ENCODE measurements at regions not wholly inside any gene's neighbourhood (a gene's known extent, or its start where the extent isn't known, plus 50 kb on each side); places are given as distances from the start of the nearest gene placed in this dataset.

DNA sequence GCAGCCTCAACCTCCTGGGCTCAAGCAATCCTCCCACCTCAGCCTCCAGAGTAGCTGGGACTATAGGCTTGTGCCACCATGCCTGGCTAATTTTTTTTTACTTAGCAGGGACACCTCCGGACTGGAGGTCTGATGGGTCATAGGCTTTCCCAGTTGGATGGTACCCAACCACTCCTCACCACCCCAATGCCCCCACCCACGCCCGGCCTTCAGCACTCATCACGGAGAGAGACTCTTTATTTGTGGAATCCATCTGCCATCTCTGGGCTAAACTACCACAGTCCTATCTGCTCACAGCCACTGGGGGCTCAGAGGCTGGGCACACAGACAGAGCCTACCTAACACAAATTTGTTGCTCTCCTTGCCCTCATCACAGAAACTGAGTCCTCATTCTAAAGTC lies 58.3 kb upstream of the STXBP1 start:
- Histone ChIP-seq H3K27me3 (no peaks in the 10 kb centered on the region), H3K36me3 (no peaks in the 10 kb centered on the region), H4K20me1 (peaks cover 54% of the 10 kb centered on the region), H3K4me1 (peaks cover 91% of the 10 kb centered on the region), H3K9ac (no peak overlapping the region), H3K4me3 (no peak overlapping the region), H3K4me2 (peak overlapping the region; percentile 89; the same call in 1 of the 2 replicates), H3K9me3 (no peaks in the 10 kb centered on the region), H3K27ac (no peak overlapping the region)
- TF ChIP-seq Cebpa-rat (IDR thresholded peaks at IDR 0.05): no peak

DNA sequence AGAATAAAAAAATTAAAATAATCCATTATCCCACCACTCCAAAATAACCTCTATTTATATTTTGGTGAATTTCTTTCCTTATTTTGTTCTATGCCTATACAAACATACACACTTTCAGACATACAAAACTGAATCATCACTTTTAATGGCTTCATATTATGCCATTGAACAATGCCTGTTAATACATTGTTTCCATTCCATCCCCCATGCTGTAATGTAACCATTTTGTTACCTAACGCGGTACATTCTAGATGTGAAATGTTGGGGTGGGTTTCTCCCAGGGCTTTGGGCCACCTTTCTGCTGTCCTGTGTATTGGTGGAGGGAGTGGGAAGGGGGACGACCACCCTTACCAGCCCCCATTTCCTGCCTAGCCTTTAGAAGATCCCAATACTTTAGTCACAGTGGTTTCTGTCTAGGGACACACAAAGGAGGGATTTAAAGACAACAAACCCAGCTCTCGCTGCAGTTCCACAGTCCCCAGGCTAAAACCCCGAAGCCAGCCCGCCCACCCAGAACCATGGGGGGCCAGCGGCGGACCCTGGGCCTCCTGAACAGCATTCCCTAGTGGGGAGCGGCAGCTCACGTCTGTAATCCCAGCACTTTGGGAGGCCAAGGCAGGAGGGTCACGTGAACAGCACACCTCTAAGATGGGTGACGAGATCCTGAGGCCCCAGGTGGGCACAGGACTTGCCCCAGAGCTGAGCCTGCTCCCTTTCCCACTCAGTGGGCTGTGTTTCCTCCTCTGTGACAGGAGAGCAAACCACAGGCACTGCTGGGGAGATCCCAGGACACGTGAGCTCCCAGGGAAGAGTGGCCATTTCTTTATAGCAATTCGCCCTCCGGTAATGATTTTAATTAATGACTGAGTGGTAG lies 56.9 kb upstream of the STXBP1 start:
- H3K36me3 ChIP-seq: 0 out of 2 replicates have a peak, but pooled peaks cover 9% of the 10 kb centered on the region
- H3K4me2 ChIP-seq: peak overlapping the region; percentile 89
- no peak for TF ChIP-seq Cebpa-rat (IDR thresholded peaks at IDR 0.05)

DNA sequence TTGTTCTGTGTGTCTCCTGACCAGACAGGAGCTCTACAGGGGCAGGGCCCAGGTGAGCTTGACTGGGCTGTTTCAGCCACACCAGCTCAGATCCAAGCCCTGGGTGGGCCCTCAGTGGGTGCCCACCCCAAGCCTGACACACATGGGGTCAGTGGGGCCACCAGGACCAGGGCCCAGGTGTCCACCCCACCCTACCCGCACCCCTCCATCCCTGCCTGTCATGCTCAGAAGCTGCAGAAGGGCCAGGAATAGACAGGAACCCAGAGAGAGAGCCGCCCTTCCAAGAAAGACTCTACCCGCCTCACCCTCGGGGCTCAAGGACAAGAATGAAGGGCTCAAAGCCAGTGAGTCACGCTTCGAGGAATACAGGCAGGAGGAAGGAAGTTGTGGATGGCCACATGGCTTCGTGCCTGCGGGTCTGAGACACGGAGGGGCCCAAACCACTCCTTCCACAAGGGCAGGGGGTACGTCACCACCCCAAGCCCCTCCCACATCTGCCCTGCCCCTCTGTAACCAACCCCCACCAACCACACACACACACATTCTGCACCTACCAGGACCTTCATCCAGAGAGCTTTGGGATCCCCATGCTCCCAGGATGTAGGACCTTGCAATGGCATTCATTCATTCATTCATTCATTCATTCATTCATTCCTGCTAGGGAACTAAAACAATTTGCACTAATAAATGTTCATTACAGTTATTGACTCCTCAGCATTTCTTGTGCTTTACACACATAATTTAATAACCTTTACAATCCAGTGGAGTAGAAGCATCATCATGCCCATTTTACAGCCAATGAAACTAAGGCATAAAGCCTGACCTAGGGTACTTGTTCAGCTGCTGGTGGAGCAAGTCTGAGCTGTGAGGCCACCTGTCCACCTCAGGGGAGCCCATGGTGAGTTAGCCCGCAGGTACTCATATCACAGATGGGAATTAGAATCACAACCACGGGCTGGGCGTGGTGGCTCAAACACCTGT lies 55.9 kb upstream of the STXBP1 start:
- Histone ChIP-seq H3K27ac (peak overlapping the region; percentile 71), H3K4me3 (peak overlapping the region; percentile 44), H3K9ac (peak overlapping the region; percentile 59), H3K4me2 (peak overlapping the region; percentile 89), H3K36me3 (0 out of 2 replicates have a peak, but pooled peaks cover 9% of the 10 kb centered on the region), H4K20me1 (peaks cover 45% of the 10 kb centered on the region), H3K4me1 (peaks cover 90% of the 10 kb centered on the region), H3K9me3 (no peaks in the 10 kb centered on the region), H3K27me3 (no peaks in the 10 kb centered on the region)
- no peak for TF ChIP-seq Cebpa-rat (IDR thresholded peaks at IDR 0.05)

More for the DNA sequence above, 56.9 kb upstream of the STXBP1 start:
- H3K27me3 ChIP-seq: no peaks in the 10 kb centered on the region
- peaks cover 90% of the 10 kb centered on the region for H3K4me1 ChIP-seq
- H3K27ac ChIP-seq: peak overlapping the region; percentile 71
- H4K20me1 ChIP-seq: peaks cover 48% of the 10 kb centered on the region
- no peaks in the 10 kb centered on the region for H3K9me3 ChIP-seq
- H3K9ac ChIP-seq: peak overlapping the region; percentile 59
- H3K4me3 ChIP-seq: peak overlapping the region; percentile 44

DNA sequence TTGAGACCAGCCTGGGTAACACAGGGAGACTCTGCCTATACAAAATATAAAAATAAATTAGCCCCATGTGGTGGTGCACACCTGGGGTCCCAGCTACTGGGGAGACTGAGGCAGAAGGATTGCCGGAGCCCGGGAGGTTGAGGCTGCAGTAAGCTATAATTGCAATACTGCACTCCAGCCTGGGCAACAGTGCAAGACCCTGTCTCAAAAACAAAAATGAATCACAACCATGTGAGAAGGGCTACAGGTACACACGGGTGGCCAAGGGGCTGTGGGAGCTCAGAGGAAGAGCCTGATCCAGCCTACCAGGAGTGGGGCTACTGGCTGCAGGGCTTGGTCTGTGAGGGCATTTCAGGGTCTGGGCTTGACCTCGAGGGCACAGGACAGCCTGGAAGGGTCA lies 55.2 kb upstream of the STXBP1 start:
- no peak for TF ChIP-seq Cebpa-rat (IDR thresholded peaks at IDR 0.05)
- H3K9ac ChIP-seq: no peak overlapping the region
- 0 out of 2 replicates have a peak, but pooled peaks cover 9% of the 10 kb centered on the region for H3K36me3 ChIP-seq
- H3K4me3 ChIP-seq: no peak overlapping the region
- H3K27me3 ChIP-seq: no peaks in the 10 kb centered on the region
- H4K20me1 ChIP-seq: peaks cover 52% of the 10 kb centered on the region
- peaks cover 90% of the 10 kb centered on the region for H3K4me1 ChIP-seq
- H3K4me2 ChIP-seq: peak overlapping the region; percentile 89
- 0 out of 2 replicates have a peak overlapping the region, but pooled peaks have one; percentile 65 for H3K27ac ChIP-seq
- H3K9me3 ChIP-seq: no peaks in the 10 kb centered on the region

DNA sequence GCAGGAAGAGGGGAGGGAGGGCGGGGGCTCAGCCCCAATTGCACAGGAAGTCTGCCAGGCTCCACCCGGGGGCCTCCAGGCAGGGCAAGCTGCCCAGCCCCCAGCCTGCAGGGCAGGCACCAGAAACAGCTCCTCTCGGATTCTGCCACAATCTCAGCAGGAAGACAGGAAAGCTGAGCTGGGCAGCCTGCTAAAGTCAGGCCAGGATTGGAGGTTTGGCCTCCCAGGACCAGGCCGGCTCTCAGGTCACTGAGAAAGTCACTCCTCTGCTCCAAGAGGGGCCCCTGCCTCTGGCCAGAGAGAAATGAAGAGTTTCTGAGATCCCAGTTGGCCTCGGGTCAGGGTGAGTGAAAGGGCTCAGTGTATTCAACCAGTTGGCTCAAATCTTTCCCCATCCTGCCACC lies 54.6 kb upstream of the STXBP1 start:
- H3K4me2 ChIP-seq: peak overlapping the region; percentile 89
- peak overlapping the region; percentile 65 for H3K27ac ChIP-seq

DNA sequence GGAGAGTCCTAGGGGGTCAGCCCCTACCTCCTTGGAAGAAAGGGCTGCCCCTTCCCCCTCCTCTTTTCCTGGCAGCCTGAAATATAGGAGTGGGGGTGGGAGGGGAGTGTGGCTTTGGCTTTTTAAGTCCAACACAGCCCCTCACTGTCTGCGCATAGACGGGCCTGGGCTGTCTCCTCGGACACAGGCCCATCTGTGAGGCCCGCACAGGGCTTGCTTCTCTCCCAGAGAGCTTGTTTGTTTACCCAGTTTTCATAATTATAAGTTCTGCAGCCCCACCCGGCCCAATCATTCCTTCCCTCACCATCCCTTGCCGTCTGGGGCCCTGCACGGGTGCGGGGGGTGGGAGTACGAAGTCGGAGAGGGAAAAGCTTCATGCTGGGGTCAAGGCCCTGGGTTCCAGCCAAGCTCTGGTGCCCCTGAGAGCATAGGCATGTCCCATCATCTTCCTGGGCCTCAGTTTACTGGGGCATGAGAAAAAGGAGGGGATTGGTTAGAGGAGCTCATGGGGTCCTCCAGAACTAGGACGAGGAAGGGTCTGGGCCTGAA lies 54.0 kb upstream of the STXBP1 start:
- H3K27me3 ChIP-seq: no peaks in the 10 kb centered on the region
- H3K9me3 ChIP-seq: no peaks in the 10 kb centered on the region
- peaks cover 94% of the 10 kb centered on the region for H3K4me1 ChIP-seq
- H3K36me3 ChIP-seq: 0 out of 2 replicates have a peak, but pooled peaks cover 9% of the 10 kb centered on the region
- peak overlapping the region; percentile 65 for H3K27ac ChIP-seq
- no peak overlapping the region for H3K4me3 ChIP-seq
- peak overlapping the region; percentile 46; the same call in 1 of the 2 replicates for H3K9ac ChIP-seq
- peaks cover 63% of the 10 kb centered on the region for H4K20me1 ChIP-seq
- H3K4me2 ChIP-seq: peak overlapping the region; percentile 89
- TF ChIP-seq Cebpa-rat (IDR thresholded peaks at IDR 0.05): no peak

More for the DNA sequence above, 54.6 kb upstream of the STXBP1 start:
- Histone ChIP-seq H3K36me3 (0 out of 2 replicates have a peak, but pooled peaks cover 9% of the 10 kb centered on the region), H3K4me1 (peaks cover 93% of the 10 kb centered on the region), H3K27me3 (no peaks in the 10 kb centered on the region), H3K4me3 (no peak overlapping the region), H4K20me1 (peaks cover 58% of the 10 kb centered on the region), H3K9ac (peak overlapping the region; percentile 46; the same call in 1 of the 2 replicates), H3K9me3 (no peaks in the 10 kb centered on the region)
- TF ChIP-seq Cebpa-rat (IDR thresholded peaks at IDR 0.05): no peak

DNA sequence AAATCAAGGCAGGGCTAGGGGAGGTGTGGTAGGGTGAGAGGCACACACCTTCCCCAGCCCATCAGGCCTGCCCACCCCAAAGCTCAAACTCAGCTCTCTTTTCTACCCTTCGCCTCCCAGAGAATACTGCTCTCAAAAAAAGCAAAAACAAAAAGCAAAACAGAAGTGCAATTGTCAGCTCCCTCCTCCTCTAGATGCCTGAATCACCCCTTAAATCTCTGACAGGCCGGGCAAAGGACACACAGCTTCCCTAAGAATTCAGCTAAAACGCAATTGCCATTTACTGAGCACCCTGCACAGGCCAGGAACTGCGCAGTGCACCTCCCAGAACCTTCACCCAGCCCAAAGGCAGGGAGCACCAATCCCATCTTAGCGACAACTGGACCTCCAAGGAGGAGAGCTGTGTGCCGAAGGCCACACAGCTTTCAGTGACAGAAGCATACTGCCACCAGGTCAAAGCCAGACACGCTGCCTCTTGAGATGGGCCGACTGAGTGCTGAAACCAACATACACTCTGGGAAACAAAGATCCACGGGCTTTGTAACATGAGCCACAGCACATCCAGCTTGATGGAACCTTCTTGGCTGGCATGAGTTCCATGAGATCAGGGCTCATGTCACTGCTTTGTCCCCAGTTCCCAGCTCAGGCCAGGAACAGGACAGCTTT lies 53.4 kb upstream of the STXBP1 start:
- no peak overlapping the region for H3K4me3 ChIP-seq
- peak overlapping the region; percentile 65 for H3K27ac ChIP-seq
- H3K9me3 ChIP-seq: no peaks in the 10 kb centered on the region
- H3K9ac ChIP-seq: no peak overlapping the region
- no peak for TF ChIP-seq Cebpa-rat (IDR thresholded peaks at IDR 0.05)
- peak overlapping the region; percentile 89 for H3K4me2 ChIP-seq
- no peaks in the 10 kb centered on the region for H3K27me3 ChIP-seq
- H3K36me3 ChIP-seq: 0 out of 2 replicates have a peak, but pooled peaks cover 9% of the 10 kb centered on the region
- H4K20me1 ChIP-seq: peaks cover 63% of the 10 kb centered on the region
- peaks cover 88% of the 10 kb centered on the region for H3K4me1 ChIP-seq

DNA sequence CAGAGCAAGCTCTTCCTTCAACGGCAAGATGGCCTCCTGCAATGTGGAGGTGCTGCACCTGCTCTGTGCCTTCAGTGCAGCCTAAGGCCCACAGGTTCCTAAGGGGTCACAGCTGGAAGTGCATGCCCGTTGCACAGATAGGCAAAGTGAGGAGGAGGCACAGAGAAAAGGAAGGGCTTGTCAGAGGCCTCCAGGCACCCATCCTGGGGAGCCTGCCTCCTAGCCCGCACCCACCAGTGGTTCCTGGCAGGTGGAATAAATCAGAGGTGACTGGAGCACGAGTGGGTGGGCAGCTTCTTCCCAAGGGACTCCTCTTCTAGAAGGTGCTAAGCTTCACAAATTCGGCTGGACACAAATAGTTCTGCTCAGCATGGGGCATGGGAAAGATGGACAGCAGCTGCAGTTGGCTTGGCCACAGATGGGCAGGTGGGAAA lies 52.8 kb upstream of the STXBP1 start:
- Histone ChIP-seq H3K27me3 (no peaks in the 10 kb centered on the region), H3K9me3 (no peaks in the 10 kb centered on the region), H3K9ac (no peak overlapping the region), H3K4me1 (peaks cover 82% of the 10 kb centered on the region), H3K4me3 (no peak overlapping the region), H3K36me3 (0 out of 2 replicates have a peak, but pooled peaks cover 9% of the 10 kb centered on the region), H3K4me2 (0 out of 2 replicates have a peak overlapping the region, but pooled peaks have one; percentile 89), H4K20me1 (peaks cover 66% of the 10 kb centered on the region), H3K27ac (no peak overlapping the region)
- TF ChIP-seq Cebpa-rat (IDR thresholded peaks at IDR 0.05): no peak

Measured in BLaER1 (cell line).